ENCODE measurements at regions not wholly inside any gene's neighbourhood (a gene's known extent, or its start where the extent isn't known, plus 50 kb on each side); places are given as distances from the start of the nearest gene placed in this dataset.

DNA sequence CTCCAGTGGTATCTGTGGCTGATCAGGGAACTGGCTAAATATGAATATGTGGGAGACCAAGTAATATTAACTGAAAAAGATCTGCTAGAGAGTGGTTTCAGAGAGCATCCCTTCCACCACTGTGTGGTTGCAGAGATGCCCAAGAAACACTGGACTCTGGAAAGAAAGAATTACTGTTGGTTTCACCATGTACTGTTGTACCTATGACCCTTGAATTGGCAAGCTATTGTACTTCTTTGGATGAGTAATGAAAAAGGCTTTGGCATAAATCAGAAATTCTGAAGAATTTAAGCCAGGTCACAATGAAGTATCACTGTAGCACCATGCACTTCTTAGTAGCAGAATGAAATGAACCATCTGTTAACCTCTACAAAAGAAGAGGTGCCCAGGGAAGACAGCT lies 134.4 kb upstream of the INTU start:
- peaks cover 0 to 20% (median 0%) of the 10 kb centered on the region in 5 donors for H3K4me1 ChIP-seq (ENCODE audit: control insufficient read depth in 5 of 5, insufficient read depth in 5 of 5, low read length in 5 of 5)
- no peaks in the 10 kb centered on the region for H3K27me3 ChIP-seq (ENCODE audit: control insufficient read depth in 3 of 3, insufficient read depth in 3 of 3, low read length in 2 of 3)
- peaks cover 0 to 3% (median 0%) of the 10 kb centered on the region in 4 donors for H3K9me3 ChIP-seq (ENCODE audit: control insufficient read depth in 4 of 4, insufficient read depth in 3 of 4, low read length in 3 of 4)
- ATAC-seq (ENCODE audit: insufficient read depth, low FRiP score) (no peak), DNase-seq (no peak)
- TF ChIP-seq, protein P1, sequence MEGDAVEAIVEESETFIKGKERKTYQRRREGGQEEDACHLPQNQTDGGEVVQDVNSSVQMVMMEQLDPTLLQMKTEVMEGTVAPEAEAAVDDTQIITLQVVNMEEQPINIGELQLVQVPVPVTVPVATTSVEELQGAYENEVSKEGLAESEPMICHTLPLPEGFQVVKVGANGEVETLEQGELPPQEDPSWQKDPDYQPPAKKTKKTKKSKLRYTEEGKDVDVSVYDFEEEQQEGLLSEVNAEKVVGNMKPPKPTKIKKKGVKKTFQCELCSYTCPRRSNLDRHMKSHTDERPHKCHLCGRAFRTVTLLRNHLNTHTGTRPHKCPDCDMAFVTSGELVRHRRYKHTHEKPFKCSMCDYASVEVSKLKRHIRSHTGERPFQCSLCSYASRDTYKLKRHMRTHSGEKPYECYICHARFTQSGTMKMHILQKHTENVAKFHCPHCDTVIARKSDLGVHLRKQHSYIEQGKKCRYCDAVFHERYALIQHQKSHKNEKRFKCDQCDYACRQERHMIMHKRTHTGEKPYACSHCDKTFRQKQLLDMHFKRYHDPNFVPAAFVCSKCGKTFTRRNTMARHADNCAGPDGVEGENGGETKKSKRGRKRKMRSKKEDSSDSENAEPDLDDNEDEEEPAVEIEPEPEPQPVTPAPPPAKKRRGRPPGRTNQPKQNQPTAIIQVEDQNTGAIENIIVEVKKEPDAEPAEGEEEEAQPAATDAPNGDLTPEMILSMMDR (IDR thresholded peaks at IDR 0.05; ENCODE audit: control extremely low read depth, extremely low read depth), result no peak
- no peak overlapping the region for H3K9ac ChIP-seq (ENCODE audit: insufficient read depth in 1 of 2, low read length in 2 of 2)
- no peak overlapping the region for H3K27ac ChIP-seq (ENCODE audit: low read depth in 1 of 2, low read length in 1 of 2)
- no peaks in the 10 kb centered on the region for H3K36me3 ChIP-seq (ENCODE audit: control insufficient read depth in 4 of 4, insufficient read depth in 4 of 4, low read length in 4 of 4)
- H3K4me3 ChIP-seq, result no peak overlapping the region

DNA sequence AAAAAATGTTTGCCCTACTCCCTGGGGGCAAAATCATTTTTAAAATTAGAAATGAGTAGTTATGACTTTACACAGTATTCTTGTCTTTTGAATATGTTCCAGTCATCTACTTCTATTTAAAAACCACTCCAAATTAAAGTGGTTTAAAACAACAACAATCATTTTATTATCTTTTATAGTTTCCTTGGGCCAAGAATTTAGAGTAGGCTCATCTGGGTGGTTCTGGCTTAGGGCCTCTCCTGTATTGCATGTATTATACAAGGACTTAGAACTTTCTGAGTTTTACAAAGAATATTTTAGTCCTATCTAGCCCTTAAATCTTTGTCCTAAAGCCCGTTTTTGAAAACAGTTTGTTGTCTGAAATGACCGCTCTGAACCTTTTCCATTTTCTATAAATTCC lies 132.5 kb upstream of the INTU start:
- DNase-seq (no peak), ATAC-seq (ENCODE audit: insufficient read depth, low FRiP score) (no peak)
- WGBS, 2 donors, result 90 to 92% methylated on average over 2 of the region's 2 CpGs
- H3K36me3 ChIP-seq (ENCODE audit: control insufficient read depth in 4 of 4, insufficient read depth in 4 of 4, low read length in 4 of 4), result no peaks in the 10 kb centered on the region
- no peak overlapping the region for H3K9ac ChIP-seq (ENCODE audit: insufficient read depth in 1 of 2, low read length in 2 of 2)
- TF ChIP-seq, protein P1 (IDR thresholded peaks at IDR 0.05; ENCODE audit: control extremely low read depth, extremely low read depth), result no peak
- no peaks in the 10 kb centered on the region for H3K27me3 ChIP-seq (ENCODE audit: control insufficient read depth in 3 of 3, insufficient read depth in 3 of 3, low read length in 2 of 3)
- H3K9me3 ChIP-seq (ENCODE audit: control insufficient read depth in 4 of 4, insufficient read depth in 3 of 4, low read length in 3 of 4), result peaks cover 0 to 3% (median 0%) of the 10 kb centered on the region in 4 donors
- peaks cover 0 to 30% (median 5%) of the 10 kb centered on the region in 5 donors for H3K4me1 ChIP-seq (ENCODE audit: control insufficient read depth in 5 of 5, insufficient read depth in 5 of 5, low read length in 5 of 5)
- H3K4me3 ChIP-seq, result no peak overlapping the region
- H3K27ac ChIP-seq (ENCODE audit: low read depth in 1 of 2, low read length in 1 of 2), result no peak overlapping the region

DNA sequence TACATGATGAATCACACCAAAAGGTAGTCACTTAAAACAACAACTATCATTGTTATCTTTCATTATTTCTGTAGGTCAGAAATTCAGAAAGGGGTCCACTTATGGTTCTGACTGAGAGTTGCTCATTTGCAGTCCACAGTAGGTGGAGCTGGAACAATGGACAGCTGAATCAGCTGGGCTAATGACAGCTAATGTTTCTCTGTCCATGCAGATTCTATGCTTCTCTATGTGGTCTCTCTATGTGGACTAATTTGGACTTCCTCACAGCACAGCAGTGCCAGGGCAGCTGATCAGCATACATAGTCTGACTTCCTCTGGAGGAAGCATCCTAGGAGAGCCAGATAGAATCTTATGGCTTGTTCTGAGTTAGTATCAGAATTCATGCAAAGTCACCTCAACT lies 131.7 kb upstream of the INTU start:
- Histone ChIP-seq H3K27ac (ENCODE audit: low read depth in 1 of 2, low read length in 1 of 2) (no peak overlapping the region), H3K36me3 (ENCODE audit: control insufficient read depth in 4 of 4, insufficient read depth in 4 of 4, low read length in 4 of 4) (no peaks in the 10 kb centered on the region), H3K4me1 (ENCODE audit: control insufficient read depth in 5 of 5, insufficient read depth in 5 of 5, low read length in 5 of 5) (peaks cover 0 to 33% (median 5%) of the 10 kb centered on the region in 5 donors), H3K4me3 (no peak overlapping the region), H3K9ac (ENCODE audit: insufficient read depth in 1 of 2, low read length in 2 of 2) (no peak overlapping the region), H3K9me3 (ENCODE audit: control insufficient read depth in 4 of 4, insufficient read depth in 3 of 4, low read length in 3 of 4) (peaks cover 0 to 3% (median 0%) of the 10 kb centered on the region in 4 donors), H3K27me3 (ENCODE audit: control insufficient read depth in 3 of 3, insufficient read depth in 3 of 3, low read length in 2 of 3) (no peaks in the 10 kb centered on the region)
- ATAC-seq (ENCODE audit: insufficient read depth, low FRiP score) (no peak), DNase-seq (peak in 2 of 3 donors; percentile 36 to 44)
- TF ChIP-seq, protein P1 (IDR thresholded peaks at IDR 0.05; ENCODE audit: control extremely low read depth, extremely low read depth), result no peak

DNA sequence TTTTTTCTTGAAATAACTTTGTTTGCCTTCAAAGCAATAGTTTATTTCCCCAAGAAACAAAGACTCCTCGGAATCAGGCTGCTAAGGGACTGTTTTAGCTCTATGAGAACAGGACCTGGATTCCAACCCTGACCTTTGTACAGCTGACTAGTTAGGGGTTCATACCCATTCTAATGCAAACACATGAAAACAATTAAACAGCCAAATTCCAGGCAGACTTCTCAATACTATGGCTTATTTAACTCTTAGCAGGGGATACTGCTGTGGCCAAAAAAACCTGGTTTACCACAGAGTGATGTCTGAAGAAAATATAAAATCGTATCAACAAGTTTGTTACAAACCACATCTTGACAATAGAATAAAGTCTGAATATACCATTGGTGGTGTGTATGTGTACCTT lies 129.6 kb upstream of the INTU start:
- no peaks in the 10 kb centered on the region for H3K9me3 ChIP-seq (ENCODE audit: control insufficient read depth in 4 of 4, insufficient read depth in 3 of 4, low read length in 3 of 4)
- H3K27ac ChIP-seq (ENCODE audit: low read depth in 1 of 2, low read length in 1 of 2), result no peak overlapping the region
- TF ChIP-seq, protein P1 (IDR thresholded peaks at IDR 0.05; ENCODE audit: control extremely low read depth, extremely low read depth), result no peak
- no peaks in the 10 kb centered on the region for H3K27me3 ChIP-seq (ENCODE audit: control insufficient read depth in 3 of 3, insufficient read depth in 3 of 3, low read length in 2 of 3)
- no peak overlapping the region for H3K9ac ChIP-seq (ENCODE audit: insufficient read depth in 1 of 2, low read length in 2 of 2)
- no peaks in the 10 kb centered on the region for H3K36me3 ChIP-seq (ENCODE audit: control insufficient read depth in 4 of 4, insufficient read depth in 4 of 4, low read length in 4 of 4)
- no peak for ATAC-seq (ENCODE audit: insufficient read depth, low FRiP score)
- DNase-seq, result no peak
- 79 to 84% methylated on average over 2 of the region's 2 CpGs for WGBS, 2 donors
- no peak overlapping the region for H3K4me3 ChIP-seq
- peaks cover 0 to 41% (median 5%) of the 10 kb centered on the region in 5 donors for H3K4me1 ChIP-seq (ENCODE audit: control insufficient read depth in 5 of 5, insufficient read depth in 5 of 5, low read length in 5 of 5)

Data from lung (tissue), 11 donors.